Karpas-422 (cell line): ENCODE measurements at regions not wholly inside any gene's neighbourhood (a gene's known extent, or its start where the extent isn't known, plus 50 kb on each side); places are given as distances from the start of the nearest gene placed in this dataset.

Experiments
- DNase-seq: peaks from one replicate; pipeline ENCODE4 v3.0.0-alpha.2; 2015
- H2AFZ ChIP-seq: fragments of 200-600 bp; sonication (generic); 2 replicates; pipeline ENCODE4 v1.6.1; 2014; ENCODE audit warnings: antibody characterized with exemption, low read length, mixed read lengths
- H3K27ac ChIP-seq: fragments of 200-600 bp; sonication (generic); 2 replicates; pipeline ENCODE4 v1.5.1; 2014; ENCODE audit warnings: mild to moderate bottlenecking, low read length, moderate library complexity
- H3K27me3 ChIP-seq: fragments of 200-600 bp; sonication (generic); 2 replicates; pipeline ENCODE4 v1.6.1; 2014; ENCODE audit warnings: low read length, mixed read lengths
- H3K36me3 ChIP-seq: fragments of 200-600 bp; sonication (generic); 2 replicates; pipeline ENCODE4 v1.6.1; 2014; ENCODE audit warnings: low read length, mixed read lengths; ENCODE audit not compliant: insufficient read depth
- H3K4me1 ChIP-seq: fragments of 200-600 bp; sonication (generic); 2 replicates; pipeline ENCODE4 v1.6.1; 2014; ENCODE audit warnings: mild to moderate bottlenecking, low read length, mixed read lengths
- H3K4me2 ChIP-seq: fragments of 200-600 bp; sonication (generic); 2 replicates; pipeline ENCODE4 v1.6.1; 2014; ENCODE audit warnings: low read length, low read depth, mild to moderate bottlenecking; ENCODE audit not compliant: poor library complexity, severe bottlenecking
- H3K4me3 ChIP-seq: fragments of 200-600 bp; sonication (generic); 2 replicates; pipeline ENCODE4 v1.5.1; 2014; ENCODE audit warnings: mild to moderate bottlenecking, antibody characterized with exemption, low read length, mixed read lengths
- H3K79me2 ChIP-seq: fragments of 200-600 bp; sonication (generic); 2 replicates; pipeline ENCODE4 v1.6.1; 2014; ENCODE audit warnings: mild to moderate bottlenecking, low read length, mixed read lengths
- H3K9ac ChIP-seq: fragments of 200-600 bp; sonication (generic); 2 replicates; pipeline ENCODE4 v1.6.0; 2014; ENCODE audit warnings: low read length
- H3K9me2 ChIP-seq: fragments of 200-600 bp; sonication (generic), shearing (Covaris generic); replicated peaks from 2 replicates; pipeline ENCODE4 v1.6.0; 2014; ENCODE audit warnings: mild to moderate bottlenecking, low read length, moderate library complexity; ENCODE audit not compliant: insufficient read depth
- H3K9me3 ChIP-seq: fragments of 300-700, 200-600 bp; sonication (generic); 2 replicates; pipeline ENCODE4 v1.6.1; 2014; ENCODE audit warnings: low read length, mixed read lengths
- H4K20me1 ChIP-seq: fragments of 200-600 bp; sonication (generic); 2 replicates; pipeline ENCODE4 v1.6.1; 2014; ENCODE audit warnings: mild to moderate bottlenecking, antibody characterized with exemption, low read length, low read depth; ENCODE audit not compliant: insufficient read depth

DNA sequence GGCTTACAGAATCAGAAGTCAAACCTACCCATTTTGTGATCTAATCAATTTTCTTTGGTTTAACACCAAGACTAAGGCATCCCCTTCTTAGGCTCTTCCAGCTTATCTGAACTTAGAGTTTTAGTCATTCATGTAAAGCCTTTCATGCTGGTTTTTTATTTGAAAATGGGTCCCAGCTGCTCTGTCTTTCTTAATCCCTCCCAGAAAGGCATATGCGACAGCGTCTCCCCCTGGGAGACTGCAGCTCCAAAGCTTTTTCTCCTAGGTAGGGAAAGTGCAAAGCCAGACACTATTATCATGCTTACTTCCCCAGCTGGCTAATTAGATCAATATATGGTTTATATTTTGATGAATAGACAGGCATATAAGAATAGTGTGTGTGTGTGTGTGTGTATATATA lies 96.6 kb upstream of the E2F7 start:
- Histone ChIP-seq H3K9me3 (no peaks in the 10 kb centered on the region), H3K4me2 (no peak overlapping the region), H4K20me1 (no peaks in the 10 kb centered on the region), H3K27ac (no peak overlapping the region), H3K4me3 (no peak overlapping the region), H3K4me1 (no peaks in the 10 kb centered on the region), H3K9me2 (no peaks in the 10 kb centered on the region), H3K27me3 (no peaks in the 10 kb centered on the region), H2AFZ (no peak overlapping the region), H3K79me2 (no peaks in the 10 kb centered on the region), H3K9ac (no peak overlapping the region), H3K36me3 (no peaks in the 10 kb centered on the region)
- no peak for DNase-seq

DNA sequence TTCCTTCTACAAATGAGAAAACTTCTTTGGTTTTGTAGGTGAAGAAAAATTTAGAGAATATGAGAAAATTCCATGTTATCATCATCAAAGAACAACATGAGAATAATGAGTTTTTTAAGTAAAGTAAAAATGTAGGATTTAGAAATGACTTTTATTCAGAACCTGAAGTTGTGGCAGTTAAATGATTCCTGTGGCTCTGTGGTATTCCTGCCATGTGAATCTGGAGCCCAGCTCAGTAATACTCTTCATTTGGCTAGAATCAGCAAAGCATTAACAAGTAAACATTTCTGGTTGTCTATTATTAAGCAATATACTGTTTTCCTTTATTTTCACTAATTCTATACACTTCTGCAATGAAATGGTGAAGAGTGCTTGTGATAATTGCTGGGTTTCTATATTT lies 95.6 kb upstream of the E2F7 start:
- no peaks in the 10 kb centered on the region for H3K36me3 ChIP-seq
- no peaks in the 10 kb centered on the region for H3K79me2 ChIP-seq
- no peak overlapping the region for H2AFZ ChIP-seq
- no peaks in the 10 kb centered on the region for H3K4me1 ChIP-seq
- H3K9me3 ChIP-seq: no peaks in the 10 kb centered on the region
- H3K9me2 ChIP-seq: no peaks in the 10 kb centered on the region
- no peaks in the 10 kb centered on the region for H4K20me1 ChIP-seq
- H3K27me3 ChIP-seq: no peaks in the 10 kb centered on the region
- no peak for DNase-seq
- H3K4me3 ChIP-seq: no peak overlapping the region
- H3K4me2 ChIP-seq: no peak overlapping the region
- no peak overlapping the region for H3K9ac ChIP-seq
- no peak overlapping the region for H3K27ac ChIP-seq

DNA sequence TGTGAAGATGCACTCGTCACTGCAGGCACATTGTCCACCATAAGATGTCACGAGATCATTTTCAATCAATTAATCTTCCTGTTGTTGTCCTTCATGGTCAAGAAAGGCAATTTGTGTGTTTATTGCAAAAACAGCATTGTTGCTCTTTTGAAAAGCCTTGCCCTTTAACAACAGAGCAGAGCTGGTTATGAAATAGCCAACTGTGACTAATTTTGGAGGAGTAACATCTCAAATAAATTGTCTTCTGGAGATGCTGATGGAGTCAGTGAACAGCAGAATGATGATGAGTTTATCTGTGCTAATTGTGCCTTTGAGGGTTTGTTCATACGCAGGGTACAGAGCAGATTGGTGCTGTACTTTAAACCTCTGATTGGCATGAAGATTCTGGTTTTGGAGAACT lies 88.3 kb upstream of the E2F7 start:
- H3K27me3 ChIP-seq: no peaks in the 10 kb centered on the region
- no peaks in the 10 kb centered on the region for H4K20me1 ChIP-seq
- H3K9me3 ChIP-seq: no peaks in the 10 kb centered on the region
- no peak for DNase-seq
- H3K27ac ChIP-seq: no peak overlapping the region
- no peaks in the 10 kb centered on the region for H3K4me1 ChIP-seq
- no peak overlapping the region for H2AFZ ChIP-seq
- no peaks in the 10 kb centered on the region for H3K36me3 ChIP-seq
- no peaks in the 10 kb centered on the region for H3K9me2 ChIP-seq
- H3K4me2 ChIP-seq: no peak overlapping the region
- H3K79me2 ChIP-seq: no peaks in the 10 kb centered on the region
- no peak overlapping the region for H3K9ac ChIP-seq
- no peak overlapping the region for H3K4me3 ChIP-seq

DNA sequence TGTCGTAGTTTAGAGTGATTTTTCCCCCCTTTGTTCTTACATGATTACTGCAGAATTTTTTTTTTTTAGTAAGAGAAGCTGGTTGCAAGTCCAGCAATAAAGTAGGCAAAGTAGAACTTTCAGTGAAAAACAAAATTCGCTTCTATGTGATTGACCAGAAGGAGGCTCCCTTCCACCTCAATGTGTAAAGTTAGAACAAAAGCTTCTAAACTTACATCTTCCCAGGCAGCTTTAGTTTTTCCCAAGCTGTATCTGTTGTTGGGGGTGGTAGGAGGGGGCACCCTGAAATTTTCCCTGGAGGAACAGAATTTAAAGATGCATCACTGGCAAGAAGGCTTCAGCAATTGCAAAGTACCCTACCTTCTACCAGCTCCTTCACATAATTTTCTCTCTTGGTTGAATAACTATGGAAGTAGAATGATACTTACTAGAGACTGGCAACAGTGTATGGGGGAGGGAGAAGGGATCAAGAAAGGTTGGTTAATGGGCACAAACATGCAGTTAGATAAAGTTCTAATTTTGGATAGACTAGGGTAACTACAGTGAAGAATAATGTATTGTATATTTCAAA lies 87.3 kb upstream of the E2F7 start:
- no peak overlapping the region for H3K9ac ChIP-seq
- no peaks in the 10 kb centered on the region for H3K9me3 ChIP-seq
- no peaks in the 10 kb centered on the region for H3K4me1 ChIP-seq
- H3K36me3 ChIP-seq: no peaks in the 10 kb centered on the region
- H2AFZ ChIP-seq: no peak overlapping the region
- no peaks in the 10 kb centered on the region for H4K20me1 ChIP-seq
- no peaks in the 10 kb centered on the region for H3K27me3 ChIP-seq
- H3K9me2 ChIP-seq: no peaks in the 10 kb centered on the region
- H3K4me2 ChIP-seq: no peak overlapping the region
- no peaks in the 10 kb centered on the region for H3K79me2 ChIP-seq
- no peak overlapping the region for H3K4me3 ChIP-seq
- DNase-seq: no peak
- no peak overlapping the region for H3K27ac ChIP-seq

DNA sequence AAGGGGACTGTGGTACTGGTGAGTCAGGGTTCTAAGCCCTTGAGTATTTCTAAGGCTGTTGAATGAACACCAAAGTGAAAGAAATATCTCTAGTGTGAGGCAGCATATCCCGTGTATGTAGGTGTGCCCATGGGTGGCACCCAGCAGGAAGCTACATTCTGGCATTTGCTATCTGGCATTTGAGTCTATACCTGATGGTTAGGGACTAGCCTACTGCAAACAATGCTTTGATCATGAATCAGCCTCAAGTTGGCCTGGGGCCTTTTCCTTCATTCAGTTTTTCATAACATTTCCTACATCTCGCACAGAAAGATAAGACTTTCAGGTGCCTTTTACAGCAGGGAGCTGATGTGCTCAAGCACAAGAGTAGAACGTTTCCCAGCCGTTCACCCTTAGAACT lies 85.7 kb upstream of the E2F7 start:
- no peak overlapping the region for H3K9ac ChIP-seq
- no peaks in the 10 kb centered on the region for H3K4me1 ChIP-seq
- H2AFZ ChIP-seq: no peak overlapping the region
- H3K9me2 ChIP-seq: no peaks in the 10 kb centered on the region
- H3K9me3 ChIP-seq: no peaks in the 10 kb centered on the region
- H3K27me3 ChIP-seq: no peaks in the 10 kb centered on the region
- no peak overlapping the region for H3K27ac ChIP-seq
- H3K36me3 ChIP-seq: no peaks in the 10 kb centered on the region
- no peak for DNase-seq
- H3K79me2 ChIP-seq: no peaks in the 10 kb centered on the region
- no peak overlapping the region for H3K4me2 ChIP-seq
- H4K20me1 ChIP-seq: no peaks in the 10 kb centered on the region
- H3K4me3 ChIP-seq: no peak overlapping the region

DNA sequence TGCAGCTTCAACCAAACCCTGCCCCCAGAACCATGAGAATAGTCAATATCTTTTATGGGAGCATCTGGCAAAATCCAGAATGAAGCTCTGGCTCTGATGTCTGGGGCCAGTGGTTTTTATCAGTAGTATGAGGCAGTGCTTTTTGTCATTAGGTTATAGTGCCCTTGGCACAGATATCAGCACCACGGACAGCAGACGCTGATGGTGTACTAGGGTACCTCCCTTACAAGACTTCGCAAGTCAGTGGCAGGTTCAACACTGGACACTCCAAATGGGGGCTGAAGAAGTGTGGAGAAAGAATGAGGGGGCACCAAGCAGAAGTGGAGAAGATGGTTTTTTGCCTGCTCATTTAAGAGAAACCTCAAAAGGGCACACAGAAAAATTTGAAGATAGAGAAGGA lies 68.2 kb upstream of the E2F7 start:
- Histone ChIP-seq H3K9me2 (0 out of 2 replicates have a peak, but pooled peaks cover 2% of the 10 kb centered on the region), H3K36me3 (no peaks in the 10 kb centered on the region), H3K4me3 (no peak overlapping the region), H4K20me1 (no peaks in the 10 kb centered on the region), H3K79me2 (no peaks in the 10 kb centered on the region), H3K9me3 (no peaks in the 10 kb centered on the region), H3K4me2 (no peak overlapping the region), H3K4me1 (no peaks in the 10 kb centered on the region), H3K27me3 (no peaks in the 10 kb centered on the region), H3K9ac (no peak overlapping the region), H2AFZ (no peak overlapping the region), H3K27ac (no peak overlapping the region)
- DNase-seq: peak; percentile 79

DNA sequence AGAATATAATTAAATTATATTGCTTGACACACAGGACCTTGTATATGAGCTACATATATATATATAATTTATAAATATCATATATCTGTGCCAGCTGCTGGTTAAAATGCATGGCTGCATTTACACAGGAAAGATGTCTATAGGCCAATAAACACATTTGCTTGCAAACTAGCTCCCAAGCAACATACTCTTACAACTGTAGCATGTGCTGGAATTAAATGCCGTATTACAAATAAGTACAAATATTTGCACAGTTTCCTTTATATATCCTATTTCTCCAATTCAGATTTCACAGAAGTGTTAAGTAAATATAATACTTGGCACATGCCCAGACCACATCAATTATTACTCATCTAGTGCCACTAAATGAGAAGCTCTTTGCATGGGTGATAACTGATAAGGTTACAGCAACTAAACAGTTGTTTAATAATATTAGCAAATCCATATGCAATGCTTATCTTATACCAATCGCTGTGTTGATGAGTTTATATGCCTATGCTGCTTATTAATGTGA lies 66.7 kb upstream of the E2F7 start:
- H3K4me3 ChIP-seq: no peak overlapping the region
- no peaks in the 10 kb centered on the region for H3K4me1 ChIP-seq
- H3K36me3 ChIP-seq: no peaks in the 10 kb centered on the region
- no peak overlapping the region for H2AFZ ChIP-seq
- 0 out of 2 replicates have a peak, but pooled peaks cover 2% of the 10 kb centered on the region for H3K9me2 ChIP-seq
- no peaks in the 10 kb centered on the region for H3K9me3 ChIP-seq
- H4K20me1 ChIP-seq: no peaks in the 10 kb centered on the region
- H3K9ac ChIP-seq: no peak overlapping the region
- no peak overlapping the region for H3K4me2 ChIP-seq
- H3K27me3 ChIP-seq: no peaks in the 10 kb centered on the region
- no peak for DNase-seq
- no peak overlapping the region for H3K27ac ChIP-seq
- no peaks in the 10 kb centered on the region for H3K79me2 ChIP-seq

DNA sequence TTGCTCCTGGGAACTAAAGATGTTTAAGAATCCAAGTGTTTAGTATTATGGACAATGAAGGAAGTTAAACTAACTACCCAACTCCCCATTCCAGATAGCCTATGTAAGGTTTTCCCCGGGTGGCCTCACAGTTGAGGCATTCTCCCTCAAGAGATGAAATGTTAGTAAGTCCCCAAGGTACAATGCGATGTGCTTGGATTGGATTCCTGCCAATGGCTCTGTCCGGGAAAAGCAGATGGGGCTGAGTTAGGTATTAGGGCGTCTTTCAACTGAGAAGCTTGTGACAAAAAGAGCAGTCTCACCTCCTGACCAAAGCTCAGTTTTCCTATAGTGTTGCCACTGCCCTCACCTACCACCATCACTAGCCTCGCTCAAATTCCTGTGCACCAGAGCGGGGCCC lies 64.8 kb upstream of the E2F7 start:
- H3K9me2 ChIP-seq: 0 out of 2 replicates have a peak, but pooled peaks cover 2% of the 10 kb centered on the region
- no peak overlapping the region for H2AFZ ChIP-seq
- H4K20me1 ChIP-seq: no peaks in the 10 kb centered on the region
- H3K27ac ChIP-seq: no peak overlapping the region
- H3K9me3 ChIP-seq: no peaks in the 10 kb centered on the region
- no peaks in the 10 kb centered on the region for H3K36me3 ChIP-seq
- no peaks in the 10 kb centered on the region for H3K4me1 ChIP-seq
- no peaks in the 10 kb centered on the region for H3K79me2 ChIP-seq
- DNase-seq: no peak
- H3K4me3 ChIP-seq: no peak overlapping the region
- no peak overlapping the region for H3K9ac ChIP-seq
- no peak overlapping the region for H3K4me2 ChIP-seq
- H3K27me3 ChIP-seq: no peaks in the 10 kb centered on the region

DNA sequence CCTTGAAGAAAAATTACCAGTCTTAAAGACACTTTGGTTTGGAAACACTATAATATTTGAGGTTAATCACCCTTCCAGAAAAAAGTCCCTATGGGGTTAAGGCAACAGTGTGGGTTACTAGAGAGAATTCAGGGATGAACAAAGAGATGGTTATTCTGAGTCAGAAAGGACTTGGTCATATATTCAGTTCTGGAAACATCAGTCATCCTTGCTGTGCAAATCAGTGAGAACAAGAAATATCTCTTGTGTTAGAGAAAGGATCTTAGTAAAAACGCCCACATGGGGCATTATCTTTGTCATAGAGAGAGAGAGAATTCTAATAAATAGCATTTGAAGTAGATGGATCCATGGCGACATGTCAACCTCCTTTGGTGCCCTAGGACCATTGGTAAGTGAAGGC lies 59.4 kb upstream of the E2F7 start:
- Histone ChIP-seq H3K9ac (no peak overlapping the region), H3K4me3 (no peak overlapping the region), H3K4me1 (no peaks in the 10 kb centered on the region), H3K27ac (no peak overlapping the region), H3K4me2 (no peak overlapping the region), H2AFZ (no peak overlapping the region), H3K9me2 (no peaks in the 10 kb centered on the region), H3K27me3 (no peaks in the 10 kb centered on the region), H3K79me2 (no peaks in the 10 kb centered on the region), H4K20me1 (no peaks in the 10 kb centered on the region), H3K36me3 (no peaks in the 10 kb centered on the region), H3K9me3 (no peaks in the 10 kb centered on the region)
- no peak for DNase-seq
